Liver (tissue), 3 donors: ENCODE measurements at regions not wholly inside any gene's neighbourhood (a gene's known extent, or its start where the extent isn't known, plus 50 kb on each side); places are given as distances from the start of the nearest gene placed in this dataset.

ENCODE experiments used
- ATF3 ChIP-seq: IDR thresholded peaks from 2 replicates; pipeline ENCODE4 v1.6.1; 2016; ENCODE audit warnings: antibody characterized with exemption
- CTCF ChIP-seq: fragments of 150-350 bp; IDR thresholded peaks from 2 replicates; pipeline ENCODE4 v1.5.1; 2017; ENCODE audit warnings: improper control_type of control experiment, low read depth, low read length; ENCODE audit not compliant: missing input control
- FOXA1 ChIP-seq: IDR thresholded peaks from 2 replicates; pipeline ENCODE4 v1.6.1; 2016; ENCODE audit warnings: antibody characterized with exemption
- GABPA ChIP-seq, 2 donors: IDR thresholded peaks in 1 of 2; conservative IDR thresholded peaks in 1 of 2; 2 replicates each; pipeline ENCODE4 v1.6.1; 2016; ENCODE audit warnings: antibody characterized with exemption in 2 of 2, mild to moderate bottlenecking in 1 of 2, moderate library complexity in 1 of 2
- JUND ChIP-seq, 2 donors: IDR thresholded peaks; 2 replicates each; pipeline ENCODE4 v1.6.1; 2016; ENCODE audit warnings: antibody characterized with exemption in 2 of 2
- MAX ChIP-seq: IDR thresholded peaks from 2 replicates; pipeline ENCODE4 v1.6.1; 2016; ENCODE audit warnings: antibody characterized with exemption
- RAD21 ChIP-seq, 2 donors: IDR thresholded peaks; 2 replicates each; pipeline ENCODE4 v1.6.1; 2016; ENCODE audit warnings: antibody characterized with exemption in 2 of 2, mild to moderate bottlenecking in 2 of 2
- REST ChIP-seq: IDR thresholded peaks from 2 replicates; pipeline ENCODE4 v1.6.1; 2016; ENCODE audit warnings: antibody characterized with exemption, mild to moderate bottlenecking
- RXRA ChIP-seq, 2 donors: IDR thresholded peaks; 2 replicates each; pipeline ENCODE4 v1.6.1; 2017 to 2018; ENCODE audit warnings: antibody characterized with exemption in 2 of 2, mild to moderate bottlenecking in 1 of 2
- SP1 ChIP-seq: IDR thresholded peaks from 2 replicates; pipeline ENCODE4 v1.6.1; 2018; ENCODE audit warnings: antibody characterized with exemption, mild to moderate bottlenecking
- YY1 ChIP-seq: IDR thresholded peaks from 2 replicates; pipeline ENCODE4 v1.6.1; 2016; ENCODE audit warnings: antibody characterized with exemption, mild to moderate bottlenecking
- donor health status: healthy.
- donor health status: healthy.

- no peak for TF ChIP-seq JUND (IDR thresholded peaks at IDR 0.05)
- no peak for TF ChIP-seq CTCF
- TF ChIP-seq YY1, result no peak
- TF ChIP-seq RAD21 (IDR thresholded peaks at IDR 0.05), result no peak
- TF ChIP-seq MAX, result no peak
- no peak for TF ChIP-seq SP1
- TF ChIP-seq REST, result no peak
- TF ChIP-seq ATF3, result no peak
- no peak for TF ChIP-seq GABPA (IDR thresholded peaks at IDR 0.05 in 1 of 2, conservative IDR thresholded peaks at IDR 0.05 in 1 of 2)
- no peak for TF ChIP-seq RXRA (IDR thresholded peaks at IDR 0.05)
- TF ChIP-seq FOXA1, result no peak
Observed at GRCh38 chr5:56631719-56632118, 183.6 kb upstream of the MAP3K1 start.
